Keratinocyte (primary cell): ENCODE measurements at regions not wholly inside any gene's neighbourhood (a gene's known extent, or its start where the extent isn't known, plus 50 kb on each side); places are given as distances from the start of the nearest gene placed in this dataset.
"Not testable (repeated sequence)": the region's sequence is repeated elsewhere in the genome, so short reads cannot be mapped to it uniquely, and the experiment has no call there.

ENCODE experiments used
- DNase-seq: peaks from one replicate; pipeline ENCODE4 v3.0.0-alpha.2; 2011; ENCODE audit warnings: low read depth, missing footprints, low spot score
- FAIRE-seq: peaks from 2 replicates; lab custom pipeline; 2011; peaks lifted over from hg19 to GRCh38; lab: Jason Lieb, UNC
- H2AFZ ChIP-seq: 2 replicates; pipeline ENCODE4 v1.6.0; 2012; ENCODE audit warnings: low read length, control low read depth, inconsistent platforms; ENCODE audit not compliant: control insufficient read depth
- H3K27ac ChIP-seq: 2 replicates; pipeline ENCODE4 v1.5.1; 2011; ENCODE audit warnings: low read length; ENCODE audit not compliant: control insufficient read depth, insufficient read depth
- H3K27me3 ChIP-seq: 3 replicates; pipeline ENCODE4 v1.6.0; 2011; ENCODE audit warnings: low read length; ENCODE audit not compliant: control insufficient read depth, insufficient read depth; ENCODE audit errors: extremely low read depth
- H3K36me3 ChIP-seq, 2 experiments: 2 replicates in 1 of 2; 3 replicates in 1 of 2; pipeline ENCODE4 v1.5.1; 2011; ENCODE audit warnings: low read length in 2 of 2, mild to moderate bottlenecking in 1 of 2; ENCODE audit not compliant: control insufficient read depth in 2 of 2, insufficient read depth in 2 of 2; ENCODE audit errors: extremely low read depth in 1 of 2
- H3K4me1 ChIP-seq: 3 replicates; pipeline ENCODE4 v1.5.1; 2011; ENCODE audit warnings: low read length; ENCODE audit not compliant: control insufficient read depth, insufficient read depth; ENCODE audit errors: extremely low read depth
- H3K4me2 ChIP-seq: 3 replicates; pipeline ENCODE4 v1.6.0; 2011; ENCODE audit warnings: low read depth, low read length; ENCODE audit not compliant: control insufficient read depth, insufficient read depth; ENCODE audit errors: extremely low read depth
- H3K4me3 ChIP-seq, 3 experiments: fragments of 200-600 bp in 1 of 3; sonication (generic) in 1 of 3; 2 replicates in 2 of 3; 3 replicates in 1 of 3; pipeline ENCODE4 v1.5.1; 2011 to 2016; ENCODE audit warnings: low read length in 3 of 3, mild to moderate bottlenecking in 3 of 3, control low read depth in 2 of 3, inconsistent platforms in 1 of 3, low read depth in 1 of 3, mixed read lengths in 1 of 3, mixed run types in 1 of 3, moderate library complexity in 1 of 3; ENCODE audit not compliant: control insufficient read depth in 2 of 3, insufficient read depth in 2 of 3; ENCODE audit errors: extremely low read depth in 1 of 3
- H3K79me2 ChIP-seq: 2 replicates; pipeline ENCODE4 v1.6.0; 2012; ENCODE audit warnings: low read length; ENCODE audit not compliant: control insufficient read depth, insufficient read depth
- H3K9ac ChIP-seq: 3 replicates; pipeline ENCODE4 v1.6.0; 2011; ENCODE audit warnings: low read length; ENCODE audit not compliant: control insufficient read depth, insufficient read depth; ENCODE audit errors: extremely low read depth
- H3K9me1 ChIP-seq: 3 replicates; pipeline ENCODE4 v1.6.0; 2011; ENCODE audit warnings: low read length; ENCODE audit not compliant: control insufficient read depth, insufficient read depth; ENCODE audit errors: extremely low read depth
- H3K9me3 ChIP-seq: 2 replicates; pipeline ENCODE4 v1.5.1; 2012; ENCODE audit warnings: low read depth, low read length; ENCODE audit not compliant: control insufficient read depth
- H4K20me1 ChIP-seq: 3 replicates; pipeline ENCODE4 v1.6.0; 2011; ENCODE audit warnings: low read length; ENCODE audit not compliant: control insufficient read depth, insufficient read depth; ENCODE audit errors: extremely low read depth
- EZH2 ChIP-seq: IDR thresholded peaks from one replicate; pipeline ENCODE4 v1.6.1; 2012; ENCODE audit warnings: inconsistent platforms, mild to moderate bottlenecking, low read length, moderate library complexity
- dilution Hi-C: fragments of 300-500 bp; cut with MboI; formaldehyde crosslinking; loops from one replicate; pipeline ENCODE4 v1.7.0; 2020; ENCODE audit warnings: low sequenced_read_pairs; ENCODE audit not compliant: extremely low pct_ligation_motif_present
- TF ChIP-seq, protein P1 (sequence below), 3 experiments: IDR thresholded peaks in 1 of 3; conservative IDR thresholded peaks in 1 of 3; optimal IDR thresholded peaks in 1 of 3; 2 replicates in 2 of 3; 3 replicates in 1 of 3; pipeline versions ENCODE3 to v1.5.1; 2011; ENCODE audit warnings: low read length in 3 of 3, mild to moderate bottlenecking in 3 of 3, moderate library complexity in 2 of 3, control low read depth in 1 of 3, inconsistent platforms in 1 of 3; ENCODE audit not compliant: insufficient read depth in 2 of 3; ENCODE audit errors: extremely low read depth in 1 of 3

GRCh38 chr4:37748485-37748884 lies 62.3 kb upstream of the RELL1 start:
- H3K9me3 ChIP-seq, result no peaks in the 10 kb centered on the region
- DNase-seq (no peak), FAIRE-seq (no peak)
- H3K4me2 ChIP-seq, result no peak overlapping the region
- H3K79me2 ChIP-seq, result no peaks in the 10 kb centered on the region
- H3K27me3 ChIP-seq, result peaks cover 2% of the 10 kb centered on the region
- no peaks in the 10 kb centered on the region for H3K9me1 ChIP-seq
- no peak for TF ChIP-seq EZH2
- TF ChIP-seq, protein P1, sequence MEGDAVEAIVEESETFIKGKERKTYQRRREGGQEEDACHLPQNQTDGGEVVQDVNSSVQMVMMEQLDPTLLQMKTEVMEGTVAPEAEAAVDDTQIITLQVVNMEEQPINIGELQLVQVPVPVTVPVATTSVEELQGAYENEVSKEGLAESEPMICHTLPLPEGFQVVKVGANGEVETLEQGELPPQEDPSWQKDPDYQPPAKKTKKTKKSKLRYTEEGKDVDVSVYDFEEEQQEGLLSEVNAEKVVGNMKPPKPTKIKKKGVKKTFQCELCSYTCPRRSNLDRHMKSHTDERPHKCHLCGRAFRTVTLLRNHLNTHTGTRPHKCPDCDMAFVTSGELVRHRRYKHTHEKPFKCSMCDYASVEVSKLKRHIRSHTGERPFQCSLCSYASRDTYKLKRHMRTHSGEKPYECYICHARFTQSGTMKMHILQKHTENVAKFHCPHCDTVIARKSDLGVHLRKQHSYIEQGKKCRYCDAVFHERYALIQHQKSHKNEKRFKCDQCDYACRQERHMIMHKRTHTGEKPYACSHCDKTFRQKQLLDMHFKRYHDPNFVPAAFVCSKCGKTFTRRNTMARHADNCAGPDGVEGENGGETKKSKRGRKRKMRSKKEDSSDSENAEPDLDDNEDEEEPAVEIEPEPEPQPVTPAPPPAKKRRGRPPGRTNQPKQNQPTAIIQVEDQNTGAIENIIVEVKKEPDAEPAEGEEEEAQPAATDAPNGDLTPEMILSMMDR (optimal IDR thresholded peaks at IDR 0.05 in 1 of 3, IDR thresholded peaks at IDR 0.05 in 1 of 3, conservative IDR thresholded peaks at IDR 0.05 in 1 of 3; ENCODE audit: extremely low read depth in 1 of 3, insufficient read depth in 2 of 3, low read length in 3 of 3), result no peak
- no peak overlapping the region for H2AFZ ChIP-seq
- no peak overlapping the region for H3K27ac ChIP-seq
- no peaks in the 10 kb centered on the region for H3K4me1 ChIP-seq
- no peak overlapping the region for H3K4me3 ChIP-seq
- no peaks in the 10 kb centered on the region for H3K36me3 ChIP-seq
- dilution Hi-C loops, result no loop called here
- no peak overlapping the region for H3K9ac ChIP-seq
- no peaks in the 10 kb centered on the region for H4K20me1 ChIP-seq

- DNase-seq (no peak), FAIRE-seq (no peak)
- Histone ChIP-seq H3K4me1 (no peaks in the 10 kb centered on the region), H3K4me3 (no peak overlapping the region), H3K79me2 (no peaks in the 10 kb centered on the region), H3K27ac (no peak overlapping the region), H2AFZ (no peak overlapping the region), H3K9me1 (no peaks in the 10 kb centered on the region), H4K20me1 (no peaks in the 10 kb centered on the region), H3K9me3 (no peaks in the 10 kb centered on the region), H3K4me2 (no peak overlapping the region), H3K9ac (no peak overlapping the region), H3K27me3 (peaks cover 2% of the 10 kb centered on the region), H3K36me3 (no peaks in the 10 kb centered on the region)
- dilution Hi-C loops, result no loop called here
- TF ChIP-seq EZH2, result no peak
- TF ChIP-seq, protein P1 (optimal IDR thresholded peaks at IDR 0.05 in 1 of 3, IDR thresholded peaks at IDR 0.05 in 1 of 3, conservative IDR thresholded peaks at IDR 0.05 in 1 of 3; ENCODE audit: extremely low read depth in 1 of 3, insufficient read depth in 2 of 3, low read length in 3 of 3), result no peak
These were observed 61.7 kb upstream of the RELL1 start for GRCh38 chr4:37747772-37748330.

GRCh38 chr4:37746852-37747251 lies 60.7 kb upstream of the RELL1 start:
- DNase-seq, H4K20me1 ChIP-seq, H3K27ac ChIP-seq, H3K4me2 ChIP-seq, H3K79me2 ChIP-seq, FAIRE-seq, H3K9ac ChIP-seq, H2AFZ ChIP-seq, H3K36me3 ChIP-seq, H3K9me3 ChIP-seq, H3K27me3 ChIP-seq, H3K9me1 ChIP-seq, H3K4me3 ChIP-seq, dilution Hi-C loops, H3K4me1 ChIP-seq: not testable (repeated sequence)
